ENCODE measurements at regions not wholly inside any gene's neighbourhood (a gene's known extent, or its start where the extent isn't known, plus 50 kb on each side); places are given as distances from the start of the nearest gene placed in this dataset.

GRCh38 chr9:81182431-81182830 is 506.9 kb downstream of the TLE1 start:
- Histone ChIP-seq H3K4ac (ENCODE audit: low read depth, low read length) (no peak overlapping the region), H3K23ac (ENCODE audit: insufficient read length, low read depth, low read length) (no peak overlapping the region), H3K9ac (ENCODE audit: extremely low read depth, insufficient read length, low read length) (no peak overlapping the region), H4K91ac (ENCODE audit: insufficient read length, low read depth, low read length) (no peak overlapping the region), H2BK20ac (ENCODE audit: low read depth, low read length, poor library complexity, severe bottlenecking) (no peak overlapping the region), H2BK120ac (ENCODE audit: low read depth, low read length, poor library complexity, severe bottlenecking) (no peak overlapping the region), H3K9me3 (ENCODE audit: control insufficient read depth, low read depth, low read length) (no peaks in the 10 kb centered on the region), H3K23me2 (ENCODE audit: insufficient read length, low read depth, low read length, poor library complexity, severe bottlenecking) (no peaks in the 10 kb centered on the region), H4K8ac (replicated peaks; ENCODE audit: insufficient read length, low read depth, low read length) (no peak overlapping the region), H2BK5ac (ENCODE audit: insufficient read length, low read length) (no peak overlapping the region), H3K27me3 (ENCODE audit: insufficient read depth, low read length) (no peaks in the 10 kb centered on the region), H4K5ac (ENCODE audit: insufficient read length, low read depth, low read length) (no peak overlapping the region), H3K4me2 (ENCODE audit: insufficient read depth, insufficient read length, low read length) (no peak overlapping the region), H4K20me1 (ENCODE audit: control insufficient read depth, insufficient read depth, insufficient read length) (no peaks in the 10 kb centered on the region), H3T11ph (ENCODE audit: low read length) (no peak overlapping the region), H3K14ac (ENCODE audit: insufficient read depth, low read length) (no peak overlapping the region), H3K56ac (ENCODE audit: insufficient read length, low read depth, low read length) (no peak overlapping the region), H2BK12ac (ENCODE audit: insufficient read length, low read depth, low read length) (no peak overlapping the region), H3K4me1 (ENCODE audit: insufficient read depth, low read length) (no peaks in the 10 kb centered on the region), H3K79me1 (ENCODE audit: insufficient read depth, low read depth, low read length, poor library complexity, severe bottlenecking) (no peaks in the 10 kb centered on the region), H3K27ac (ENCODE audit: insufficient read length, low read depth, low read length) (no peak overlapping the region), H2AK5ac (ENCODE audit: insufficient read length, low read length) (no peak overlapping the region), H2BK15ac (ENCODE audit: low read depth, low read length) (no peak overlapping the region), H3K18ac (ENCODE audit: insufficient read length, low read depth, low read length) (no peak overlapping the region), H3K79me2 (ENCODE audit: insufficient read depth, low read length) (no peaks in the 10 kb centered on the region), H2AFZ (ENCODE audit: low read length) (no peak overlapping the region)
- H3K27ac Mint-ChIP-seq: no peak overlapping the region; a peak in 1 of 7 replicates
- H3K36me3 Mint-ChIP-seq (ENCODE audit: insufficient read depth in 1 of 3, low read depth in 3 of 3): no peaks in the 10 kb centered on the region; a peak in 1 of 7 replicates
- H3K4me3 Mint-ChIP-seq: no peak overlapping the region
- no peak for DNase-seq
- no peak for TF ChIP-seq CTCF (conservative IDR thresholded peaks at IDR 0.05)
- no CpG with 5 or more reads among the region's 1 CpG for WGBS (ENCODE audit: extremely low coverage, insufficient read length, low lambda C conversion rate)
- no peaks in the 10 kb centered on the region for H3K4me1 Mint-ChIP-seq
- peaks cover 0 to 2% of the 10 kb centered on the region in 2 experiments; a peak in 2 of 5 replicates for H3K9me3 Mint-ChIP-seq
- no peaks in the 10 kb centered on the region for H3K27me3 Mint-ChIP-seq (ENCODE audit: low read depth)

All from H9 (cell line).